ENCODE measurements at regions not wholly inside any gene's neighbourhood (a gene's known extent, or its start where the extent isn't known, plus 50 kb on each side); places are given as distances from the start of the nearest gene placed in this dataset.
"Not testable (repeated sequence)": the region's sequence is repeated elsewhere in the genome, so short reads cannot be mapped to it uniquely, and the experiment has no call there.

GRCh38 chr1:214715126-214715525 lies 112.1 kb downstream of the CENPF start:
- Mint-ChIP-seq H3K4me3 (no peak overlapping the region), H3K27ac (no peak overlapping the region), H3K4me1 (no peaks in the 10 kb centered on the region), H3K9me3 (peaks cover 0 to 3% (median 0%) of the 10 kb centered on the region in 3 donors), H3K36me3 (no peaks in the 10 kb centered on the region), H3K27me3 (peaks cover 2% of the 10 kb centered on the region)

DNA sequence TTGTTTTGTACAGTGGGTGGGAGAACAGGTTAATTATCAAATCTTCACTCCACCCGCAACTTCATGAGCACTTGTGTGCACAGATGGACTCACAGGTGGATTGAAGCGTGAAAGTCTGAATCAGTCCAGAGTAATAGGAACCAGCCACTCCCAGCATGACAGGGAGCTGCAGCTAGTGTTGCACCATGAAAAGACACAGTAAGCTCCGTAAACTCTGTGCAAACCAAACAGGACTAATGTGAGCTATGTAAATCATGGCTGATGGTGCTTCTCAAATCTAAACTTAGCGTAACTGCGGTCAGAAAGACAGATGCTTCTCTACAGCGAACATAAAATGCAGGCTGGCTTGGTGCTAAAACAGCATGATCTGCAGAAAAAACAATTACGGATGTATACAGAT lies 114.4 kb downstream of the CENPF start:
- Mint-ChIP-seq H3K4me1 (no peaks in the 10 kb centered on the region), H3K4me3 (no peak overlapping the region), H3K27me3 (no peaks in the 10 kb centered on the region), H3K27ac (no peak overlapping the region), H3K9me3 (peaks cover 0 to 8% (median 0%) of the 10 kb centered on the region in 3 donors), H3K36me3 (no peaks in the 10 kb centered on the region)

GRCh38 chr1:214718724-214719123 lies 115.7 kb downstream of the CENPF start:
- H3K36me3 Mint-ChIP-seq: no peaks in the 10 kb centered on the region
- peaks cover 0 to 15% (median 6%) of the 10 kb centered on the region in 3 donors for H3K9me3 Mint-ChIP-seq
- H3K27me3 Mint-ChIP-seq: no peaks in the 10 kb centered on the region
- no peak overlapping the region for H3K4me3 Mint-ChIP-seq
- no peaks in the 10 kb centered on the region for H3K4me1 Mint-ChIP-seq
- no peak overlapping the region for H3K27ac Mint-ChIP-seq

DNA sequence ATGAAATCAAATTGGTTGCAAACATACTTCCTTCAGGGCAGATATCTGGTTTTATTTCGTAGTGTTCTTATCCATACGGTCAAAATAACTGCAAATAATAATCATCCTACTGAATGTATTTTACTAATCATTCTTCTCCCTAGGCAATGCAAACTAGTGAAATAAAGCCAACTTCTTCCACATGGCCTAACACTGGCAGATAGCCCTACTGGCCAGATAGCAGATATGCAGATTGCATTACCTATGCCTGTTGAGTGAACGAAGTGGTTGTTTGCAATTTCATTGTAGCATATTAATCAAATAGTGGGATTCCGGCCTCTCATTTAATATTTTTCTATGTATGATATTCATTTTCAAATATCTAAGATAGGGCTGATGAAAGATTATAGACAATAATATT lies 116.2 kb downstream of the CENPF start:
- Mint-ChIP-seq H3K4me1 (no peaks in the 10 kb centered on the region), H3K27me3 (no peaks in the 10 kb centered on the region), H3K9me3 (peaks cover under 1 to 15% (median 6%) of the 10 kb centered on the region in 3 donors), H3K27ac (no peak overlapping the region), H3K4me3 (no peak overlapping the region), H3K36me3 (no peaks in the 10 kb centered on the region)

- no peaks in the 10 kb centered on the region for H3K36me3 Mint-ChIP-seq
- H3K27me3 Mint-ChIP-seq: no peaks in the 10 kb centered on the region
- H3K4me3 Mint-ChIP-seq: no peak overlapping the region
- no peak overlapping the region for H3K27ac Mint-ChIP-seq
- peaks cover 3 to 14% (median 6%) of the 10 kb centered on the region in 3 donors for H3K9me3 Mint-ChIP-seq
- H3K4me1 Mint-ChIP-seq: no peaks in the 10 kb centered on the region
Measured at GRCh38 chr1:214720561-214720960, 117.6 kb downstream of the CENPF start.

- H3K4me3 Mint-ChIP-seq: no peak overlapping the region
- peaks cover 7 to 9% (median 9%) of the 10 kb centered on the region in 3 donors for H3K9me3 Mint-ChIP-seq
- H3K36me3 Mint-ChIP-seq: peaks cover 2% of the 10 kb centered on the region
- no peaks in the 10 kb centered on the region for H3K27me3 Mint-ChIP-seq
- H3K4me1 Mint-ChIP-seq: no peaks in the 10 kb centered on the region
- no peak overlapping the region for H3K27ac Mint-ChIP-seq
Measured at GRCh38 chr1:214727274-214727673, 124.3 kb downstream of the CENPF start.

DNA sequence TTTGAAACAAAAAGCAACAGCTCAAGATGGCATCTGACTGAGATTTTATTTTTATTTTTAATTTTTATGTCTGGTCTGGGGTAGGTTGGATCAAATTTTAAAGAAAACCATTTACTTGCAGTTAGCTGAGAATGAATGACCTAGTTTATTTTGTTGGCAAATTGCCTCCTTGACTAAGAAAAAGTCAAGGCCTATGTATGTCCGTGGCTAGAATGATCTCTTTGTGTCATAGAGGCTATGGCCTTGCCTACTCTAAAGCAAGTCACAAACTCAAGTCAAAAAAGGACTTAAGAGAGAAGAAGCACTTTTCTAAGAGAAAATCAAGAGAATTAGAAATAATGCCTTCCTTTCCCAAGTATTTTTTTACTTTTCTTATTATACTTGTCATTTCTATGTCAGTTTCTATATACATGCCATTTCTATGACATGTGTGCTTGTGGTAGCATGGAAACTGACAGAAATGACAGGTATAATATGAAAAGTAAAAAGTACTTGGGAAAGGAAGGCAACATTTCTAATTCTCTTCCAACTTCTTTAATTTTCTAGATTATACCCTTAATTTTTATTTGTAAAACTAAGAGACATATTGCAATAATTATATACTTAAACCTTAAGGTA lies 136.7 kb downstream of the CENPF start:
- no peak overlapping the region for H3K27ac Mint-ChIP-seq
- H3K27me3 Mint-ChIP-seq: no peaks in the 10 kb centered on the region
- no peaks in the 10 kb centered on the region for H3K36me3 Mint-ChIP-seq
- no peaks in the 10 kb centered on the region for H3K4me1 Mint-ChIP-seq
- peaks cover 0 to 9% (median 0%) of the 10 kb centered on the region in 3 donors for H3K9me3 Mint-ChIP-seq
- H3K4me3 Mint-ChIP-seq: no peak overlapping the region

DNA sequence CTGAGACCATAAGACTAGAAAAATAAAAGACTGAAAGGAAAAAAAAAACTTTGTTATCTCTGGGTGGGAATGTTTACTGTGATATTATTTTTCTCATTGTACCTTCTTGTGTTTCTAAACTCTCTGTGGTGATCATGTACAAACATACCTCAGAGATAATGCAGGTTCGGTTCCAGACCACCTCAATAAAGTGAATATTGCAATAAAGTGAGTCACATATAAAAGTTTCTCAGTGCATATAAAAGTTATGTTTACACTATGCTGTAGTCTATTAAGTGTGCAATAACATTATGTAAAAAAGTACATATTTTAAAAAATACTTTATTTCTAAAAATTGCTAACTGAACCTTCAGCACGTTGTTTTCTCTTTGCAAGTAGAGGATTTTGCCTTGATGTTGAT lies 137.5 kb downstream of the CENPF start:
- Mint-ChIP-seq H3K36me3 (no peaks in the 10 kb centered on the region), H3K4me1 (no peaks in the 10 kb centered on the region), H3K9me3 (peaks cover 0 to 7% (median 0%) of the 10 kb centered on the region in 3 donors), H3K27ac (no peak overlapping the region), H3K4me3 (no peak overlapping the region), H3K27me3 (no peaks in the 10 kb centered on the region)

DNA sequence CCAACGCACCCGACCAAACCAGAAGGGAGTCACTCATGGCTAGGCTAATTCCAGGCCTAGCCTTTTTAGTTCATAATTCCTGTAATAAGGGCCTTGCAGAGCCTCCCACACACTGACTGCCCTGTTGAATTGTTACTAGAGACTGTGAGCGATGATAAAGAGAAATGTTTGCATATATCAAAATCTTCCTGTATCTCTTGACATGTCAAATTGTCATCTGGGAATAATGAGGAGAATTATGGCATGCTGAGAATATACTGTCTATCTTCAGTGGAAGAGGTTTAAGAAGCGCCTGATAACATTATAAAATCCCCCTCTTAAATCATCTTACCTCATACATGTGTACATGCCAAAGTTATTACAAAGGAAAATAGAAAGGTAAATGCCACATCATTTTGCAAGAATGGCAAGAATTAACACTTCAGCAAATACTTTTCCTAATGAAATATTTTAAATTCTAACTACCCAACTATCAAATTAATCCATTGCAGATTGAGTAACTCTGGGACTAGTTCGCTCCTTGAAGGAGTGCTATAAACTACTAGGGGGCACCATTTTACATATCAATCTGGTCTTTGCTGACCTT lies 144.1 kb downstream of the CENPF start:
- Mint-ChIP-seq H3K4me3 (no peak overlapping the region), H3K36me3 (no peaks in the 10 kb centered on the region), H3K27me3 (no peaks in the 10 kb centered on the region), H3K9me3 (peaks cover 0 to 4% (median 0%) of the 10 kb centered on the region in 3 donors), H3K27ac (no peak overlapping the region), H3K4me1 (no peaks in the 10 kb centered on the region)

DNA sequence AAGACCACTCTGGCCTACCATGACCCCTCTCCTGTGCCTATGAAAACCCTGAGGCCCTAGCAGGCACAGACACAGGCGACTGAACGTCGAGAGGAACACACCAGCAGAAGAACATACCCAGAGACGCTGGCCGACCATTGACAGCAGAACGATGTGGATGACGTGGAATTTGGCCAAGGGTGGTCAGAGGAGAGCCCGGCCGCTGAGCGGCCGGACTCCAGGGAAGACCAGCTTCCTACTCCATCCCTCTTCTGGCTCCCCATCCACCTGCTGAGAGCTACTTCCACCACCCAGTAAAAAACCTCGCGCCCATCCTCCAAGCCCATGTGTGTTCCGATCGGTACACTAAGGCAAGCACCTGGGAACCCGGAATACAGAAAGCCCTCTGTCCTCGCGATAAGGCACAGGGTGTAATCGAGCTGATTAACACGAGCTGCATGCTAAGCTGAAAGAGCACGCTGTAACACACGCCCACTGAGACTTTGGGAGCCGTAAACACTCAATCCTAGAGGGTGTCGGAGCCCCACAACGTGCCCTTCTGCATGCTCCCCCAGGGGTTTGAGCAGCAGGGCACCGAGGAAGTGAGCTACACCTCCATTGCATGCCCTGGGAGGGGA lies 150.3 kb downstream of the CENPF start:
- no peaks in the 10 kb centered on the region for H3K4me1 Mint-ChIP-seq

DNA sequence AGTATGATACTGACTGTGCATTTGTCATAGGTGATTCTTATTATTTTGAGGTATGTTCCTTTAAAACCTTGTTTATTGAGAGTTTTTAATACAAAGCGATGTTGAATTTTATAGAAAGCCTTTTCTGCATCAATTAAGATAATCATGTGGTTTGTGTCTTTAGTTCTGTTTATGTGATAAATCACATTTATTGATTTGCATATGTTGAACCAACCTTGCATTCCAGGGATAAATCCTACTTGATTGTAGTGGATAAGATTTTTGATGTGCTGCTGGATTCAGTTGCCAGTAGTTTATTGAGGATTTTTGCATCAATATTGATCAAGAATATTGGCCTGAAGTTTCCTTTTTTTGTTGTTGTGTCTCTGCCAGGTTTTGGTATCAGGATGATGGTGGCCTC lies 158.0 kb downstream of the CENPF start:
- Mint-ChIP-seq H3K36me3 (no peaks in the 10 kb centered on the region), H3K9me3 (peaks cover 9 to 42% (median 17%) of the 10 kb centered on the region in 3 donors), H3K27ac (no peak overlapping the region)

More for the DNA sequence above, 150.3 kb downstream of the CENPF start:
- no peak overlapping the region for H3K4me3 Mint-ChIP-seq
- no peaks in the 10 kb centered on the region for H3K36me3 Mint-ChIP-seq
- H3K9me3 Mint-ChIP-seq: peaks cover 0 to 8% (median 6%) of the 10 kb centered on the region in 3 donors
- no peak overlapping the region for H3K27ac Mint-ChIP-seq
- no peaks in the 10 kb centered on the region for H3K27me3 Mint-ChIP-seq

GRCh38 chr1:214762902-214763301 lies 159.9 kb downstream of the CENPF start:
- peaks cover 9 to 36% (median 11%) of the 10 kb centered on the region in 3 donors for H3K9me3 Mint-ChIP-seq

More for the DNA sequence above, 158.0 kb downstream of the CENPF start:
- no peaks in the 10 kb centered on the region for H3K4me1 Mint-ChIP-seq
- no peak overlapping the region for H3K4me3 Mint-ChIP-seq
- no peaks in the 10 kb centered on the region for H3K27me3 Mint-ChIP-seq

GRCh38 chr1:214764502-214764901 lies 161.5 kb downstream of the CENPF start:
- no peaks in the 10 kb centered on the region for H3K4me1 Mint-ChIP-seq
- no peak overlapping the region for H3K4me3 Mint-ChIP-seq
- H3K27ac Mint-ChIP-seq: peak overlapping the region in 1 of 3 donors; percentile 24
- no peaks in the 10 kb centered on the region for H3K36me3 Mint-ChIP-seq
- peaks cover 8 to 35% (median 8%) of the 10 kb centered on the region in 3 donors for H3K9me3 Mint-ChIP-seq
- no peaks in the 10 kb centered on the region for H3K27me3 Mint-ChIP-seq

More at GRCh38 chr1:214762902-214763301, 159.9 kb downstream of the CENPF start:
- Mint-ChIP-seq H3K27me3 (no peaks in the 10 kb centered on the region), H3K4me3 (no peak overlapping the region), H3K27ac (no peak overlapping the region), H3K4me1 (no peaks in the 10 kb centered on the region), H3K36me3 (no peaks in the 10 kb centered on the region)

DNA sequence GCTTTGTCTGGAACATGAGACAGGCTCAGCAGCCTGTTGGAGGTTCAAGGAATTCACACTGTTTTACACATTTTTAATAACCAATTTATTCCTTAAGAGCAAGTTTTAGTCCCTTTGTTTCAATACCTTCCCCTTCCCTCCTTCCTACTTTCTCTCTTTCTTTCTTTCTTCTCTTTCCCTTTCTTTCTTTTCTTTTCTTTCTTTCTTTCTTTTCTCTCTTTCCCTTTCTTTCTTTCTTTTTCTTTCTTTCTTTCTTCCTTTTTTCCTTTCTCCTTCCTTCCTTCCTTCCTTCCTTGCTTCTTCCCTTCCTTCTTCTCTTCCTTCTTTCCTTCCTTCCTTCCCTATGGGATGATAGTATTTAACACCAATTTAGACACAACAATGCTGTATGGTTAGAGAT lies 164.2 kb downstream of the CENPF start:
- no peaks in the 10 kb centered on the region for H3K27me3 Mint-ChIP-seq
- H3K4me3 Mint-ChIP-seq: no peak overlapping the region
- H3K36me3 Mint-ChIP-seq: no peaks in the 10 kb centered on the region
- H3K9me3 Mint-ChIP-seq: peaks cover 3 to 21% (median 12%) of the 10 kb centered on the region in 3 donors
- H3K27ac Mint-ChIP-seq: no peak overlapping the region
- no peaks in the 10 kb centered on the region for H3K4me1 Mint-ChIP-seq

DNA sequence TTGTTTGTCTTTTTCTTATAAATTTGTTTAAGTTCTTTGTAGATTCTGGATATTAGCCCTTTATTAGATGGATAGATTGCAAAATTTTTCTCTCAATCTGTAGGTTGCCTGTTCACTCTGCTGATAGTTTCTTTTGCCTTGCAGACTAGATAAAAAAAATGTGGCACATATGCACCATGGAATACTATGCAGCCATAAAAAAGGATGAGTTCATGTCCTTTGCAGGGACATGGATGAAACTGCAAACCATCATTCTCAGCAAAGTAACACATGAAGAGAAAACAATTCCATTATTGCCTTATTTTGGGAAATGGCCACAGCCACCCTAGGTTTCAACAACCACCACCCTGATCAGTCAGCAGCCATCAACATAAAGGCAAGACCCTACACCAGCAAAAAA lies 166.7 kb downstream of the CENPF start:
- H3K27me3 Mint-ChIP-seq, H3K27ac Mint-ChIP-seq, H3K9me3 Mint-ChIP-seq, H3K4me1 Mint-ChIP-seq, H3K36me3 Mint-ChIP-seq: not testable (repeated sequence)
- peak overlapping the region in 1 of 4 donors; percentile 41 for H3K4me3 Mint-ChIP-seq

DNA sequence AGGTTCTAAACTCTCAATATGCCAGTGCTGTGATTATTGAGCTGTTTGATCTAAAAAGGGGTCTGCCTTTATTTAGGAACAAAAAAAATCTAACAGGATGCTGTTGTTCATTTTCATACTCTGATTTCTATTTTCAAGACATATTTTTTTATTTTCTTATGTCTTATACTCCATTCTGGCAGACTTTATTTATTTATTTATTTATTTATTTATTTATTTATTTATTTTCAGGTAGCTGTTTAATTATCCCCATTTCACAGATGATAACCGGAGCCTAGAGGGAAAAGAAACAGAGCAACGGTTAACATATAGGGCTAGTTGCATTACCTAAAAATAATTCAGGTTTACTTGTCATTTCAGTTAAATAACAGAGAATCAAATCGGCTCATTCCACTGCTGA lies 174.4 kb downstream of the CENPF start:
- H3K4me1 Mint-ChIP-seq: no peaks in the 10 kb centered on the region
- H3K4me3 Mint-ChIP-seq: no peak overlapping the region
- H3K9me3 Mint-ChIP-seq: peaks cover 3 to 5% (median 3%) of the 10 kb centered on the region in 3 donors
- H3K27ac Mint-ChIP-seq: no peak overlapping the region
- no peaks in the 10 kb centered on the region for H3K27me3 Mint-ChIP-seq
- H3K36me3 Mint-ChIP-seq: no peaks in the 10 kb centered on the region
